CD4-positive, alpha-beta T cell treated with Interleukin-10 for 1 hour (primary cell): ENCODE measurements at regions not wholly inside any gene's neighbourhood (a gene's known extent, or its start where the extent isn't known, plus 50 kb on each side); places are given as distances from the start of the nearest gene placed in this dataset.

Source experiments
- DNase-seq: peaks from one replicate; pipeline ENCODE4 v3.0.0-alpha.2; 2020

DNA sequence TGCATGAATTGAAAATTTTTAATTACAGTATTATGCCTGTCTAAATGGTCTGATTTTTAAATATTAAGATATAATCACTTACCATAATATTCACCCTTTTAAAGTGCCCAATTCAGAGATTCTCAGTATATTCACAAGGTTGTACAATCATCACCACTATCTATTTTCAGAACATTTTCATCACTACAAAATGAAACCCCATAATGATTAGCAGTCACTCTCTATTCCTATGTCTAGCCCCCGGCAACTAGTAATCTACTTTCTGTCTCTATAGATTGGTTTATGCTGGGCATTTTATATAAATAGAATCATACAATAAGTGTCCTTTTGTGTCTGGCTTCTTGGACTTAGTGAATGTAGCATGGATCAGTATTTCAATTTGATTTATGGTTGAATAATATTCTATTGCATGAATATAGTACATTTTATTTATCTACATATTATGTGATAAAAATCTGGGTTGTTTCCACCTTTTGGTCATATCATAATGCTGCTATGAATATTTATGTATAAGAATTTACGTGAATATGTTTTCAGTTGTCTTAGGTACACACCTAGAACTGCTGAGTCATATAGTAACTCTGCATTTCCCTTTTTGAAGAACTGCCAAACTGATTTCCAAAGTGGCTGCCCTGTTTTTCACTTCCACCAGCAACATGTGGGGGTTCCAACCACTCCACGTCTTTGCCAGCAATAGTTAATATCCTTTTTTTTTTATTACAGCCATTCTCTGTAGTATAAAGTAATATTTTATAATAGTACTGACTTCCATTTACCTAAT lies 485.7 kb upstream of the ZNF385D start:
- no peak for DNase-seq

DNA sequence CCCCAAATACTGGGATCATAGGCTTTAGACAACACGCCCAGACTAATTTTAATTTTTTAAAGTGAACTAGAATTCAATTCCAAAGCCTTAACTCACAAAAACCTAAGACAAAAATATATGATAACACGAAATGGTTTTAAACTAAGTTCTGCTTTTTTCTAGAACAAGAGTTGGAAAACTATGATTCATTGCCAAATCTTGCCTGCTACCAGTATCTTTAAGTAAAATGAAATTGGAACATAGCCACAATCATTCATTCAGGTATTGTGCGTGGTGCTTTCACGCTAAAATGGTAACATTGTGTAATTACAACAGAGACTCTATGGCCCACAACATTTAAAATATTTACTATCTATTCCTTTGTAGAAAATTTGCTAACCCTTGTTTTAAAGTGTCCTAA lies 488.0 kb upstream of the ZNF385D start:
- DNase-seq = no peak

DNA sequence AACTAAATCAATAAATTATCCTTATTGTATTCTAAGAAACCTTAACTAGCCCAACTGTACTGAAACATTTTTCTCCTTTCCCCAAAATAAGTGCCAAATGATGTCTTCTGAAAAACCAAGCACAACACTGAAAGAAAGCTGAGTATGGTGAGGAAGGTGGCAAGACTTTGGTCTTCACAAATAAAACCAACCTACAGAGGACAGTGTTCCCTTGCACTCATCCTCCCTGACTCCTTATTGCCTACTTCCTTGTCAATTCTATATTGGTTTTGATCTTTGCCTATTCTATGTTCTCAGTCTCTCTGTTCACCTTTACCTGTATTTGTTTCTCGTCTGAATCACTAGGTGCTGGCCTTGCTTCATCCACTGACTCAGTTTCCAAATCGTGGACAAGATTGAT lies 490.1 kb upstream of the ZNF385D start:
- DNase-seq = no peak

DNA sequence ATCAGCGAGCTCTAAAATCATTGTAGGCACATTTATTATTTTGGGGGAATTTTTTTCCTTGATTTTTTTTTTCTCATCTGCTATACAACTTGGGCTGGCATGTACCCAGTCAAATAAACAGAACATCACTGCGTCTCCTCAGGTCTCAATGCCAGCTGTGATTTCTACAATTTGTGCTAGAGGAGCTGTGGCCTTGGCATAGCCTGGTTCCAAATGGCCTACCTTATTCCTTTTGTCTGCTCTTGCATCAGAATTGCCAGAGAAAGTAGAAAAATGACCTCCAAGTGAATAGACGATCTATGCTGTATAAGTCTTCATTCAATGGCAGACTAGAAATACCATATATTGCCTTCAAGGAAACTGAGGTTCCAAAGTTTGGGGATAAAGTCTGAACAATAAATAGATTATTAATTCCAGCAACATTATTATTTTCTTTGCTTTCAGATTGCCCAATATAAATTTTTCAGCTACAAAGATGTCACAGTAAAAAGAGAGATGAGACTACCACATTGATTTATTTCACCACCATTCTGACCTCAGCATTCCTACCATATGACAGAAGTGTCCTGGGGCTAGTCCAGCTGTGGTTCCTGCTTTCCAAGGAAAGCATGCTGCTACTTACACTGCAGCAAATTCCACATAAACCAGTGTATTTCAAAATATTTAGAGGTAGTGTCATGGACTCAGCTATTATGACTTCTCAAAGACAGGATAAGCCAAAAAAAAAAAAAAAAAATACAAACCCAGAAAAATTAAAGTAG lies 493.9 kb upstream of the ZNF385D start:
- no peak for DNase-seq

DNA sequence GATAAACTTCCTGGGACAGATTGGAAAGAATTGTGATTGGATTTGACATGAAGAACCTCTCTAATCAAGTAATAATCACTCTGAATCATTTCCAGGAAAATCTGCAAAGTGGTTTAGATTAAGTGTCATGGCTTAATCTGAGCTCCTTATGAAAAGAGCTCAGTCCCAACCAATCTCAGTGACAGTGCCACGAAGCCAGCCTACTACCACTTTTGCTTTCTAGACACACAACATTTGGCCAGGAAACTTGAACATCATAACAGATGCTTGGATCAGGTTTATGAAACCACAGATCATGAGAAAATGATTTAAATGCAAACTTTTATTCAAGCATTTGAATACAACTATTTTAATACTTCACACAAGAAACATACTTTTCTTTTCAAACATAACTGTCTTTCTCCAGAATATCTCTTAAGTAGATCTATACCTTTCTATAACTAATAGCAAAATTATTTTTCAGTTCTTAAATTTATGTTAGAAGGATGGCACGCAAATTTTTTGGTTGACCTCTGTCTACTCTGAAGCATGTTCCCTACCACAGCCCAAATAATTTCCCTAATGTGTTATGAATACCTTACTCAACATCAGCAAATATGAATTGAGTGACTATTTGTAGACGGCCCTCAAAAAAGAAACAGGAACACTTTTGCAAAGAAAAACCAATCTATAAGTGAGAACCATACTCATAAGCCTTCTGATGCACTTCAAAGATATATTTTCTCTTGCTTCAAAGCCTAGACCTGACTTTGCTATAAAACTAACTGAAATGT lies 495.0 kb upstream of the ZNF385D start:
- no peak for DNase-seq

DNA sequence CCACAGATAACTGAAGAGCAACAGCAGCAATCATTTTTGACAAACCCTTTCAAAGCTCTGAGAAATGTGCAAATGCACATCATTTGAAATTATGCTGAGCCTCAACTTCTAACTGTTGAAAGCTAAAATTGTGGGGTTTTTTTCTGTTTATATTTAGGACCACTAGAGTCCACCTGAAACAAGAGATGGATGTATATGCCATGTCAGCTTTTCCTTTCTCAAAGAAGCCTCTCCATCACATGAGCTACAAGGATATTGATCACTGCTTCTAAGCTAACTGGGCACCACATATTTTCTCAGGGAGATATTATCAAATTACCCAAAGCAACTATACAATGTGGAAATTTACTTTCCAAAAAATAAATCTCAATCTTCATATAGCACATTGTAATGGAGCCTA lies 498.6 kb upstream of the ZNF385D start:
- no peak for DNase-seq

DNA sequence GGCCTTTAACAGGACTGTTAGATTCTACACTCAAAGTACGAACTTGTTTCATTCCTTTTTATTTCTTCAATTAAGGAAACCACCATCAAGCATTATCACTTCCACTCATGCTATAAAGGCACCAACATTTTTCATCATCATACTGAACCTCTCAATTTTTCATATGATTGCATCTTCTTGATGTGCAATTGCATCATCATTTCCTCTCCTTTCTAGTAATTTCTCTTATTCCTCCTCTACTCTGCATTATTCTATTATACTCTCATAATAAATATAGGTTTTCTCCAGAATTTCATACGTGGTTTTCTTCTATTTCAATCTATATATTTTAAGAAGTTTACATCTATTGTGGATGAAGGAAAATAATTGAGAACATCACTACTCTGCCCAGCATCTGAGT lies 506.2 kb upstream of the ZNF385D start:
- DNase-seq = no peak

DNA sequence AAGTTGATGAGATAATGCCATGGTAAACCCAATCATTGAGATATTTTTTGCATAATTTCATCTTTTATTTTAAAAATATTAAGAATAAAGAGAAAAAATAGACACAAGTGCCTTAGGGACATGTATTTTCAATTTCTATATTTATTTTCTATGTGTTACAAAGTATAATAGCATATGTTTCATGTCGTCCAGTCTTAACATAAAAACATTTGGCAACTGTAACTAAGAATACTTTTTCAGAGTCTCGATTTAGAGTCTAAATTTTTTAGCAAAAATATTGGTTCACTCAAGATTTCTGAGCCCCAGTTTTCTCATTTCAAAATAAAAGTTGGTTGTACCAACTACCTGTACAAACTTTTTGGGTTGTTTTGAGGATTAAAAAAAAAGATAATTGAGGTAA lies 511.4 kb upstream of the ZNF385D start:
- no peak for DNase-seq

DNA sequence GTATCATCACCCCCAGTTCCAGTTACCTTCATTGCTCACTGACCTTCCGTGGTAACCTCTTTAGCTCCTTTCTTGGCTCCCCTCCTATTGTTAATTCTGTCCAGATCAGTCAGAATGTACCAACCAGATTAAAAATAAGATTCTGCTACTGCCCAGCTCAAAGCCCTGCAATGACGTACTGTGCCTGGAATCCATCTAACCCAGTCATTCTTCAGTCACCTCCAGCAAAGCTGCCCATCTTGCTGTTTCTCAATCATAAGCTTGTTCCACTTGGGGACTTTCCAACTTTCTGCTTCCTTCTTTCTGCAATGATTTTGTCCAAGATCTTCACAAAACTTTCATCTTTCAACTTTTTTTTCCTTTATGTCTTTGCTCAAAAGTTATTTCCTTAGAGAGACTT lies 512.0 kb upstream of the ZNF385D start:
- DNase-seq = no peak

DNA sequence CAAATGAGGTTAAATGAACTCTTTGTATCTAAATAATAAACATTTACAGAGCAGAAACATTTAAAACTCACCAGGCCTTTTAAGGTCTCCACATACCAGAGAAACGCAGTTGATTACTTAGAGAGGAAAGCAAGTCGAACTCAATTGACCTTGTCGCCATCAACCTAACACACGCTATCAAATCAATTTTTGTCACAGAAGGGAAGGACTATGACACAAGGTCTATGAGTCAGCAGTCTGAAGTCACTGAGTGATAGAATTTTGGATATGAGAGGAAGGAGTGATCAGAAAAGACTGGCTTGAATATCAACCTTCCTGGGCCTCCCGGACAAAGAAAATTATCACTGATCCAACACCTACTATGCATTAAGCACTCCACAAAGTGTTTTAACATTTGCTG lies 514.4 kb upstream of the ZNF385D start:
- DNase-seq = no peak

DNA sequence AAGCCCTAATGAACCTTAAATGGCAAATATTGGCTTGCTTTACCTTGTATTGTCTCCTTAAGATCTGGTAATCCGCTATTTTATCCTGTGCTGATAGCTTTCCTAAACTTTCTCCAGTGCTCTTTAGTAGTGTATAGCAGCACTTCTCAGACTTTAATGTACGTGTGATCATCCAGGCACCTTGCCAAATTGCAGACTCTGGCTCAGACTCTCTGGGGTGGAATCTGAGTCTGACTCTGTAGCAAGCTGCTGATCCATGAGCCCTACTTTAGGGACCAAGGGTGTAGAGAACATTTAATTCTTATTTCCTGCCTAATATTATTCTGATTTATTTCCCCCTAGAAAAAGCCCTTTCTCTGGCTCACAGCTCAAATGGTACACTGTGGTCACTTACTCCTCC lies 518.8 kb upstream of the ZNF385D start:
- DNase-seq = no peak

DNA sequence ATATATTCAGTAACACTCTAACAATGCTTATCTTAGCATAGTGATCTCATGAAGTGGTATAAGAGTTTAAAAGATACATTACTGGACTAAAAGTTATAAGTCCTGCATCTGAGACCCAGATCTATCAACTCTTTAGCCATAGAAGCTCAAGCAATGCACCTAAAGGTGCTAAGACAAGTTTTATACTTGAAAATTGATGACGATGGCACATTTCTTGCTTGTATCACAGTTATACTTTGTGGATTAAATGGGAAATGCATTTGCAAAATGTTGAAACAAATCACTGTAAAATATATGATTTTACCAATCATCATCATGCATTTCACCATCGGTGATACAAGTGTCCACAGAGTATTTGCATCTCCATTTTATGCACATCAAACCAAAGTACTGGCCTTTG lies 525.3 kb upstream of the ZNF385D start:
- no peak for DNase-seq

DNA sequence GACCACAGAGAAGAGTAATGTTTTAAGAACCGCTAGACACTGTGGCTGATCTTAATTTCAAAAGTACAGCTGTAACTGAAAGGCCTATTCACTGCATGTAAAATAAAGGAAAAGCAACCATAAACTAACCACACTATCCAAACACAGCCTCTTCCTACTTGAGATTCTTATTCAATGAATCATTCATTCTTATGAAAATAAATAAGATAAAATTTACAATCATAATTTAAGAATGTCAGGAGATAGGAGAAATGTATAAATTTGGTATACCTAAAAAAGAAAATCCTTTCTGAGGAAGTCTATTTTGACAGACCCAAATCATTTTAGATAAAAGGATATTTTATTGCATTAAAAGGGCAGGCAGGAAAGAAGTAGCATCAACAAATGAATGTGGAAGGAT lies 533.5 kb upstream of the ZNF385D start:
- no peak for DNase-seq

DNA sequence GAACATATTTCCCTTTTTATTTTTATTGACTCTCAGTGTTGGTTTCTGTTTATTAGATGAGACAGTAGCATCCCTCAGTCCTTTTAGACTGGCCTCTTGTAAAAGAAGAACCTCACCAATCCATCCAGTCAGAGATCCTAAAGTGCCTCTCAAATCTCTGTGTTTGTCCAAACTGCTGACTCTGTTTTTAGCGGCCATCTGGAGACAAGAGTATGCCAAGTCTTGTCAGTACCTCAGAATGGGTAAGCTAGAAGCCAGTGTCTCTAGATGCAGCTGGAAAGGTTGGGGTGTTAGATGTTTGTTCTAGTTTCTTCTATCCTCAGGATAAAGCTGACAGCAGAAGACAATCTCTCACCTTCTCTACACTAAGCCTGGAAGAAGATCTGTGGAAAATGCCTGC lies 537.7 kb upstream of the ZNF385D start:
- DNase-seq = no peak

DNA sequence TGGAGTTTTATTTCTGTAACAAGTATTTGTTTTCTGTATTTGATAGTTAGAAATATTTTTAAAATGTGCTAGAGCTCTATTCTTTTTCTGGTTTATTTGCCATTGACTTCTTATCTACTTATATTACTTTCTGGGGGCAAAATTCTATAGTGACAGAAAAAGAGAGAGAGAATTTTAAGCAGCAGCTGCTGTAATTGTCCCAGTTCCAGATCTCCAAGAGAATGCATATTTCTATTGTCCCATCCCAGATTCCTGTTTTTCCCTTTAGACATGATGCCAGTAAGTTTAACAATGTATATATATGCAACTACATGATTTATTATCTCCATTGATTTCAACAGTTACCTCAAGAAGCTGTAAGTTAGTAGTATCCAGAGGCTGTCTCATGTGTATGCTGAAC lies 541.7 kb upstream of the ZNF385D start:
- no peak for DNase-seq

DNA sequence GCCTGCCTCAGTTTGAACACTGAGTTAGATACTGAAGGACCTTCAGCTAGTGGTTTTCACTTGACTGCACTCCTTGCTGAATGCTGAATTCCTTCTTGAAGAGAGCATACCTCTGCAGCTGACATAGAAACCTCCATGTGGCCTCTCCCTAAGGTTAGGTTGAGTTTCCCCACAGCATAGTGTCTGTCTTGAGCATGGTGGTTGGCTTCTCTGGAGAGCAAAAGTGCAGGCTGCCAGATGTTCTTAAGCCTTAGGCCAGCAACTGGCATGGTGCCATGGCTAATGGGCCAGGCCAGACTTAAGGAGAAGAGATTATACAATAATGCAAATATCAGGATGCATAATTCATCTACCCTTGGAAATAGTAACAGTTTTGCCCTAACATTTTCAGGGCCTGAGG lies 545.6 kb upstream of the ZNF385D start:
- DNase-seq = no peak

DNA sequence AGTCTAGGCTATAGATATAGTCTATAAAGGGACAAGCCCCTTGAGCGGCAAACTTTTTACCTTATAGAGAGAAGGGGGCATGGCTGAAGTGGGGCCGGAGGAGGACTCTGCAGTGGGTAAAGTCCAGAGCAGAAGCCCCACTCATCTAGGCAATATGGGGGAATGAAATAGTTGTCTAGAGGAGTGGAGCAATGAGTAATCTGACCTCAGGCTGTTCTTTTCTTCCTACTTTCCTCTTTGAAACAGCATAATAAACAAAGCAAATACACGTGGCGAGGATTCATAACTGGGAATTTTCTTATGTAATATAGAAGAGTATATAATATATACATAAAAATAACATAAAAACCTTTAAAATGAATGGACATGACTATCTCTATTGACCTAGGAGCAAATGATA lies 546.4 kb upstream of the ZNF385D start:
- DNase-seq = no peak

DNA sequence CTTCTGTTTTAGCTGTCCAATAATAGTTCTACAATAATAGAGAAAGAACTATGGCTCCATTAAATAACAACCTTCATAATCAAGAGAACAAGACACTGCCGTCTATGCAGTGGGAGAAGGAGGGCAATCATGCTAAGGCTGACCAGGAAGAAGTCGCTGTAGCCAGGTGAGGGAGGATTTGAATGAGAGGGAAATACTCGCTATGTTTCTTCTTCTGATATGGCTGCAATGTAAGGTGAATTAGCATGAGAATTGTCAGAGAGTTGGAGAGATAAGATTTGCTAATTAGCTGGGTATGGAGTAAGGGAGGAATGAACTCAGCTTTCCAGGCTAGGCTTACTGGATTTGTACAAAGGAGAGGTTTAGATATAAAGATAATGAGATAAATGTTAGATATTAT lies 555.4 kb upstream of the ZNF385D start:
- DNase-seq = no peak

DNA sequence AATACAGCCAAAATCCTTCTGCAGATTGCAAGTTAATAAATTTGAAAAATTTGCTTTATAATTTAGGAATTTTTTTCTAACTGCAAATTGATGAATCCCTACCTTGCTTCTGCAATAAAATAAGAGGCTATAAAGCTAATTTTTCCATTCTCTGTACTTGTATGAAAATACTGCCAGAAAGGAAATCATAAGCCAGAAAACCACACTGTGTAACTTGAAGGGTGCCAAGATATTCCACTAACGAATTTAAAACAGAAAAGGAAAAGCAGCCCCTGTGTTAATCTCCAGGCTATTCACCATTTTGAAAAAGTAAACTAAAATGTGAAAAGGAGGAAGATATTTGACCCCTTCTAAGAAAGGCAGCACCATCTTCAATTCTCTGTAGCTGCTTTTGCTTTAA lies 557.9 kb upstream of the ZNF385D start:
- DNase-seq = no peak

DNA sequence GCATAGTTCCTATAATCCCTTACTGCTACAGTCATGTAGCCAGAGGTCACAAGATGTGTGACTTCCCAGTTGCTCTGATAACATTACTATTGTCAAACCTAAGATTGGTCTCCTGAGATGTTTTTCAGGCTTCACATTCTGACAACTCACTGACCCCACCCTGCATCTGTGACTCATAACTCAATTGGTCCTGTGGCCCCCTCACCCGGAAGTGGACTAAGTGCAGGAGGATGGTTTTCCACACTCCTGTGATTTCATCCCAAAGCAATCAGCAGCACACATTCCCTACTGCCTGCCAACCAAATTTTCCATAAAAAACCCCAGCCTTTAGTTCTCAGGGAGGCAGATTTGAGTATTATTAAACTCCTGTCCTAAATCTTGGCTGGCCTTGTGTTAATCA lies 564.9 kb upstream of the ZNF385D start:
- DNase-seq = no peak

DNA sequence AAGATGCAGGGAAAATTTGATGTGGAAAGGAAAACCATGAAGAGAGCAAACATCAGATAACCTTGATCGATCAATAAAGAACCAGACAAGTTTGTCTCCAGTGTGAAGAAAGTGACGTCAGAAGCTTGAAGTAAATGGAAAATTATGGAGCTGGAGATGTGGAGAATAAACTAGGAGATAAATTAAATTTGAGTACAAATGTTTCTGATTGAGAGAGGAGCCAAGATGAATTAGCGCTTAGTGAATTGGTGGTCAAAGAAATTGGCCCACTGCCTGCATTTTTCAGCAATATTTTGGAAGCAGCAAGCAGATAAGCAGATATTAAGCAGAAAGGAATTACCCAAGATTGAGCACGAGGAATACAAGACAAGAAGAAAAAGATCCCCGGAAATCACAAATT lies 567.3 kb upstream of the ZNF385D start:
- no peak for DNase-seq

DNA sequence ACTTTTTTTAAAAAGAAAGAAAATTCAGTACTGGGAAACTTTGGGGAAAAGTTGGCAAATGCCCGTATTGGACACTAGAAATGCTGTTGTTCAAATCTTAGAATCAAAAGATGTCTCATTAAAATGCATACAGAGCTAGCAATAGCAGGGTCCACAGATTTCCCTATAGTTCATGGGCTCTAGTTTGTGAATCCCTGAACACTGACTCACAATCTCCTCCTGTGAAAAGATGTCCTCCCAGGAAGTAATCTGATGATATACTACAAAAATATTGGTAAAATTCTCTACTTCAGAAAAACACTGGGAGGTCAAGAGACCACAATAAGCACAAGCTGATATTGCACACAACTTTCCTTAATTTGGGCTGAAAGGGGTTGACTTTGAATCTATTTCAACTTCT lies 568.4 kb upstream of the ZNF385D start:
- no peak for DNase-seq

DNA sequence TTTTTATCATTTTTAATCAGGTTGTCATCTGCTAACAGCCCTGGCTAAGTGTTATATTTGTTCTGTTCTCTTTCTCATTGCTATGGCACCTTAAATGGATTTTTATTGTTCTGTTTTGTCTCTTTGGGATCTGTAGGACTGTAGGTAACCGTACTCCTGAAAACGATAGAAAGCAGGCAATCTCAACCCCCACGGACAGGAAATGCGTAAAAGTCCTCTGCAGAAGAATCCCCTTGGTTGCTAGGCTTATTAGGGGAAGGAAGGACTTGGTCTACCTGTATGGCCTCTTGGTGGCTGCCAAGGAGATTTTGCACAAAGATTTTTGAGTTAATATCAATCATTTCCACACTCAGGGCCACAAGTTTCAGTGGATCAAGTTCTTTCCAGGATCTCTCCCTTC lies 571.9 kb upstream of the ZNF385D start:
- DNase-seq = no peak

DNA sequence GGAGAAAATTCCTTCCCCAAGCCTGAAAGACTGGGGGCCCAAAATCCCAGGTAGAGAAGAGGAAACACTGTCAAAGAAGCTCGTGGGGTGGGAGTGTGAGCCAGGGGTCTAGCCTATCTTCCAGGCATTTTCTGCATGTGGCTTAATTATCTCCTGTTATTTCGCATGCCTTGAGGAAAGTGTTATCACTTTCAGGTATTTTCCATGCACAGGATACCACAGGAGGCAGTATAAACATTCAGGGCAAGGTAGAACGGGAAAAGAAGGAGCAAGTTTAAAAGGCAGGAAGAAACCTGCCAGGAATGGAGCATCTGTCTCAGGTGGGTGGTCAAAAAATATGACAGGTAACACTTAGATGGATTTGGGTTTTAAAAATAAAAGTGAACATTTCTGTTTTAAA lies 575.3 kb upstream of the ZNF385D start:
- no peak for DNase-seq
